H1 (cell line): ENCODE measurements at regions not wholly inside any gene's neighbourhood (a gene's known extent, or its start where the extent isn't known, plus 50 kb on each side); places are given as distances from the start of the nearest gene placed in this dataset.

Source experiments
- CHD1 ChIP-seq: IDR thresholded peaks from 2 replicates; pipeline ENCODE4 v1.6.1; 2012; ENCODE audit warnings: low read depth, low read length, improper control_type of control experiment
- CHD2 ChIP-seq: IDR thresholded peaks from 2 replicates; pipeline ENCODE4 v1.6.1; 2012; ENCODE audit warnings: low read length, improper control_type of control experiment
- JUND ChIP-seq: IDR thresholded peaks from 2 replicates; pipeline ENCODE4 v1.6.1; 2011; ENCODE audit warnings: mild to moderate bottlenecking, improper control_type of control experiment, low read length
- POLR2AphosphoS5 ChIP-seq: IDR thresholded peaks from 2 replicates; pipeline ENCODE4 v1.6.1; 2011; ENCODE audit warnings: low read depth, low read length
- POU5F1 ChIP-seq: IDR thresholded peaks from 2 replicates; pipeline ENCODE4 v1.6.1; 2011; ENCODE audit warnings: low read depth, mild to moderate bottlenecking, low read length, moderate library complexity
- TF ChIP-seq, protein P1 (sequence below), 3 experiments: IDR thresholded peaks; 1 replicate in 2 of 3; 2 replicates in 1 of 3; pipeline versions ENCODE4 v1.5.1 to v1.6.1; 2011; ENCODE audit warnings: low read length in 3 of 3, mild to moderate bottlenecking in 3 of 3, inconsistent platforms in 2 of 3, low read depth in 1 of 3, moderate library complexity in 1 of 3; ENCODE audit not compliant: insufficient read depth in 1 of 3; ENCODE audit errors: control extremely low read depth in 1 of 3
- TF ChIP-seq, protein P2 (sequence below): IDR thresholded peaks from 2 replicates; pipeline ENCODE4 v1.6.1; 2012; ENCODE audit warnings: inconsistent platforms

DNA sequence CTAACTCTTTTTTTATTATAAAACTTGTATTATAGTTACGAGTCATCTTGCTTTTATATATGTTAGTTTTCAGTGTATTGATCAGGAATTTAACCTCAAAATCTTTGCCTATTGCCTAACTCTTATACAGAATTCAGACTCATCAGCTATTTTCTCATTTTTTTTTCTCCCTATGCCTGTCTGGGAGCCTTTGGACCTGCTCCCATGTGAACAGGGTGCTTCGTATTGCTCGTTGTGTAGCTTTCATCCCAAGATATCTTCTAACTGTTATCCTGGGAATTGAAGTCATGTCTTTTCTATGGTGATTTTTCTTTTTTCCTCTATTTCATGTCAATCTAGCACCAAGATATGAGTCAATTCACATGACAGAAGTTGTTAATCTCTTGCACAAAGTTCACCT lies 814.0 kb downstream of the SLC4A3 start:
- TF ChIP-seq, protein P1, sequence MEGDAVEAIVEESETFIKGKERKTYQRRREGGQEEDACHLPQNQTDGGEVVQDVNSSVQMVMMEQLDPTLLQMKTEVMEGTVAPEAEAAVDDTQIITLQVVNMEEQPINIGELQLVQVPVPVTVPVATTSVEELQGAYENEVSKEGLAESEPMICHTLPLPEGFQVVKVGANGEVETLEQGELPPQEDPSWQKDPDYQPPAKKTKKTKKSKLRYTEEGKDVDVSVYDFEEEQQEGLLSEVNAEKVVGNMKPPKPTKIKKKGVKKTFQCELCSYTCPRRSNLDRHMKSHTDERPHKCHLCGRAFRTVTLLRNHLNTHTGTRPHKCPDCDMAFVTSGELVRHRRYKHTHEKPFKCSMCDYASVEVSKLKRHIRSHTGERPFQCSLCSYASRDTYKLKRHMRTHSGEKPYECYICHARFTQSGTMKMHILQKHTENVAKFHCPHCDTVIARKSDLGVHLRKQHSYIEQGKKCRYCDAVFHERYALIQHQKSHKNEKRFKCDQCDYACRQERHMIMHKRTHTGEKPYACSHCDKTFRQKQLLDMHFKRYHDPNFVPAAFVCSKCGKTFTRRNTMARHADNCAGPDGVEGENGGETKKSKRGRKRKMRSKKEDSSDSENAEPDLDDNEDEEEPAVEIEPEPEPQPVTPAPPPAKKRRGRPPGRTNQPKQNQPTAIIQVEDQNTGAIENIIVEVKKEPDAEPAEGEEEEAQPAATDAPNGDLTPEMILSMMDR (IDR thresholded peaks at IDR 0.05; ENCODE audit: control extremely low read depth in 1 of 3, insufficient read depth in 1 of 3, low read depth in 1 of 3, low read length in 3 of 3): no peak
- TF ChIP-seq, protein P2, sequence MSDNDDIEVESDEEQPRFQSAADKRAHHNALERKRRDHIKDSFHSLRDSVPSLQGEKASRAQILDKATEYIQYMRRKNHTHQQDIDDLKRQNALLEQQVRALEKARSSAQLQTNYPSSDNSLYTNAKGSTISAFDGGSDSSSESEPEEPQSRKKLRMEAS: no peak
- no peak for TF ChIP-seq CHD1
- TF ChIP-seq POU5F1: no peak
- TF ChIP-seq JUND: no peak
- no peak for TF ChIP-seq POLR2AphosphoS5
- TF ChIP-seq CHD2: no peak
